GM18505 (cell line): ENCODE measurements at regions not wholly inside any gene's neighbourhood (a gene's known extent, or its start where the extent isn't known, plus 50 kb on each side); places are given as distances from the start of the nearest gene placed in this dataset.

Experiments used
- ATAC-seq: cut with Tn5 transposase; IDR thresholded peaks from one replicate; pipeline ENCODE4 v1.9.1; 2021; ENCODE audit not compliant: unreplicated experiment
- POLR2A ChIP-seq: IDR thresholded peaks from 4 replicates; pipeline ENCODE4 v1.6.1; 2011; ENCODE audit warnings: borderline replicate concordance; ENCODE audit not compliant: insufficient read depth, insufficient read length; ENCODE audit errors: extremely low read depth

DNA sequence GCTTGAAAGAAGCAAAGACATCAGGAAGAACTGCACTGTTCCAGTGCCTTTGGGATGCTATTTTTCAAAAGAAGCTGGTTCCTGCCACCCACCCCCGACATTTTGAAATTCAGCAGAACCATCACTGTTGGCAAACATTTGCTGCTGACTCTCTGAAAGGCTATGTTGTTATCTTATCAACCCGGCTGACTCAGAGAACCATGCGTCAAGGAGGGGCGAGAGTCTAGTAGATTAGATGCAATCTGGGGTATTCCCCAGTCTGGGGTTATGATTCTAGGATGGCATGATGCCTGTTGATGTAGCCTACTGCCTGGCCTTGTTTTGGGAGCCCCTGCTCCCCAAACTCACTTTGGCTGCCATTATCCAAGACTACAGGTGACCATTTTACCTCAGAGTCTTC is 267.8 kb upstream of the RUNX1 start:
- ATAC-seq = no peak

DNA sequence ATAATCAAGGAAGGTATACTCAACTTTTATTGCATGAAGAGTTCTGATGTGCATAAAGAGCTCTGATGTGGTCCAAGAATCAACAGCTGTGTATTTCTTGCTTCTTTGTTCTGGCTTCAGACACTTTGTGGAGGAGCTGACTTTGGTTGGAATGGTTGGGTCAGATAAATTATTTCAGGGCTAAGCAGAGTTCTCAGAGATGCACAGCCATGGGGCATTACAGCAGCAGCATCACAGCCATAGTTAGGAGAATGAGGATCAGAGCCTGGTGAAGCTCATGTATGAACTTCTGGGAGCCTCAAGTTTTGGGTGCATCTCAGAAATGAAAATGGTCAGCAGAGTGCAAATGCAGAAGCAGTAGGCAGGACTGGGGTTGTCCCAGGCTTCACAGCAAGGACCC is 267.4 kb upstream of the RUNX1 start:
- no peak for ATAC-seq
- no peak for TF ChIP-seq POLR2A

More for the DNA sequence above, 267.8 kb upstream of the RUNX1 start:
- TF ChIP-seq POLR2A = no peak

DNA sequence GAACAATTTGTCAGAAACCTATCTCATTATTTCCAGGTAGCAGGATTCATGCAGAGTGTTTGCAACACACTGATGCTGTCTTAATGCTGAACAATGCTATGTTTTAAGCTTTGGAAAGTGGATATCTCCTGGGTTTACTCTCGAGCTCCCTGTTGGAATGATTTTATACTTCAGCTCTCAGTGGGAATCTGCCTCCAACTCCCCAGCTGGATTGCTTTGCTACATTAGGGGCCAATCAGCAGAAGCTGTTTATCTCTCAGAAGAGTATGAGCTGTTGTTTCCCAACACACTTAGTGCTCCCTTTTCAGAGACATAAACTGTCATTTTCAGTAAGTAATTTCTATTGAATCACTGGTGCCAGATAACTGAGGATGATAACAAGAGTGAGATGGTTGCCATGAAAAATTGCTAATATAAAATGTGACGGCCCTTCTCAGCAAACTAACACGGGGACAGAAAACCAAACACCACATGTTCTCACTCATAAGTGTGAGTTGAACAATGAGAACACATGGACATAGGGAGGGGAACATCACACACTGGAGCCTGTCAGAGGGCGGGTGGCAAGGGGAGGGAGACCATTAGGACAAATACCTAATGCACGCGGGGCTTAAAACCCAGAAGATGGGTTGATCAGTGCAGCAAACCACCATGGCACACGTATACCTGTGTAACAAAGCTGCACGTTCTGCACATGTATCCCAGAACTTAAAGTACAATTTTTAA is 265.9 kb upstream of the RUNX1 start:
- no peak for TF ChIP-seq POLR2A
- no peak for ATAC-seq

DNA sequence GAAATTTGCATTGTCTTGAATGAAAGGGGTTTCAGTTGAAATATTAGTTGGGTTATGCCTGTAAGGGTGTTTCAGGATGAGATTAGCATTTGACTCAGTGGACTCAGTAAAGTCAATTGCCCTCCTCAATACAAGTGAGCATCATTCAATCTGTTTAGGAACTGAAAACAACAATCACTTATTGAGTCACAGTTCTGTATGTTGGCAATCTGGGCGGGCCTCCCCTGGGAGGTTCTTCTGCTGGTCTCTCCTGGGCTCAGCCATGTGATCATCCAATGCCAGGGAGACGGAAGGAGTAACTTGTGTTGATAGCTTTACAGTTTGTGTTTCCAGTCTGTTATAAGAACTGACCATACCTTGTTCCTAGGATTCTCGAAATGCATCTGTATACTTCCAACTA is 262.9 kb upstream of the RUNX1 start:
- ATAC-seq = no peak
- no peak for TF ChIP-seq POLR2A

DNA sequence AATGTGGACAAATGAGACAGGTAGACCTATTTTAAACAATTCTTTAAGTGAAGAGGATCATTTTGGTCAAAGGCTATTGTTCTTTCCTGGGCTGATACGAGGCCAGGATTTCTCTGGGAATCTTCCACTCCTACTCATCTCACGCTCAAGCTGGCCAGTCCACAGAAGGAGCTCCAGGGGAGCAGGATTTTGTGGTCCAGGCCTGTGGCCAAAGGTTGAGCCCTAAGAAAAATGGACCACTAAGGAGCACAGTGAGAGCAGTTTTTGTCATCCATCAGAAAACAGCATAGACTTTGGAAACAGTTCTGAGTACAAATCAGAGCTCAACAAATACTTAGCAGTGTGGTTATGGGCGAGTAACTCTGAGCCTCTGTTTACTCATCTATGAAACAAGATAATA is 260.2 kb upstream of the RUNX1 start:
- no peak for ATAC-seq
- no peak for TF ChIP-seq POLR2A

DNA sequence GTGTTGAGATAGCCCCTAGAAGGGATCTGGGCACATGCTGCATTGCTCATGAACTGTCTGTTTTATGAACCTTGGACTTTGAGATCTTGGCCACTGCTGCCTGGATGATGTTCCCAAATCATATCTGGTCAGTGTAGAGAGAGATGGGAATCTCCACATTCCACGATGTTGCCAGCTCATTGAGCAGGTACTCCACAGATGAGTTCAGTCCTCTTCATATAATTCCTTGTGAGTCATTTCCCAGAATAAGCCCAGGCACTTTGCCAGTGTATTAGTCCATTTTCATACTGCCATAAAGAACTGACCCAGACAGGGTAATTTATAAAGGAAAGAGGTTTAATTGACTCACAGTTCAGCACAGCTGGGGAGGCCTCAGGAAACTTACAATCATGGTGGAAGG is 254.0 kb upstream of the RUNX1 start:
- TF ChIP-seq POLR2A = no peak
- no peak for ATAC-seq

DNA sequence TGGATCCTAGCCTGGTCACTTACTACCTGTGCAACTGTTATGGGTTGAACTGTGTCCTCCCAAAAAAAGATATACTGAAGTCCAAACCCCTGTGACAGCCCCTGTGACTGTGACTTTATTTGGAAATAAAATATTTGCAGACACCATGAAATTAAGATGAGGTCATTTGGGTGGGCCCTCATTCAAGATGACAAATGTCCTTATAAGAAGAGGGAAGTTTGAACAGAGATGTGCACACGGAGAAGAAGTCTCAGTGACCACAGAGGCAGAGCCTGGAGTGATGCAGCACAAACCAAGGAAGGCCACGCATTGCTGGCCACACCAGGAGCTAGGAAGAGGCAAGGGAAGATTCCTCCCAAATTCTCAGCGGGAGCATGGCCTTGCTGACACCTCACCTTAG is 249.7 kb upstream of the RUNX1 start:
- no peak for TF ChIP-seq POLR2A
- no peak for ATAC-seq

DNA sequence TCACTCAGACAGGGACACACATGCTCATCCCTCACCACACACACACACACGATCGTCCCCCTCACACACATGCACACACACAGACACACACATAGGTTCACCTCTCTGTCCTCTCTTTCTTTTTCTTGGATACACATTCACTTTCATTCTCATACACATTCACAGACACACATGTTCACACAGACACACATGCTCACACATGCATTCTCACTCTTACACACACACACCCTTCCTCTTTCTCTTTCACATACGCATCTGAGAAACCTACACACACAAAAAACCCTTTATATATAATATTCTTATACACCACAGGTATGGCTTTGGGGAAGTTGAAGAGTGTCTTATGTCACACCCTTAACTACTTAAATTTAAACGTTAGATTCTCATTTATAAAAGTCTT is 248.6 kb upstream of the RUNX1 start:
- ATAC-seq = no peak
- no peak for TF ChIP-seq POLR2A

DNA sequence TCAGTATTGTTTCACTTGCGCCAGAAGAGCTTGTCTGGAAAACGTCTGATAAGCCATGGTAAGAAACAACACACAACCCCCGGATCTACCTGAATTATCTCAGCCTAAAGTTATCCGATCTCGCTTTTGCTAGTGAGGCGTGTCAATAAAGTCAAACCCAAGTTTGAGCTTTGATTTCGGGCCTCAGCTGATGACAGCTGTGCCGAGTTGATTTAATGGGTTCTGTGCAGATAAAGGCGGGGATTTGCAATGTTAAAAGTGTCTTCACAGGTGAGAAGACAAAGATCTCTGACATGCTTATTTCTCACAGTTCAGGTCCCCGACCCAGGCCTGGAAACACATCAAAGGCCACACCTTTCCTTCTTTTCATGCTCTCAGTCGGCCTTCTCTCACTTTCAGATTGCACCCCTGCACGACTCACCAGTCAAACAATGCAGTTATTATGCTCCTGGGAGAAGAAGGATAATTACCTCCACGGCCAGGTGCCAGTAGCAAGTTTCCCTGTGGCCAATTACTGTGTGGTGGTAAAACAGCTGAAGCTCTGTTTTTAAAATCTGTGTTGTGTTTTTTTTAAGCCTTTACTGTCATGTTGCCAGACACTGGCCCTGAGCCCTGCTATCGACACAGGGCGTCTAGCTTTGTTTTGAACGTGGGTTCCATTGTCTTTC is 245.3 kb upstream of the RUNX1 start:
- no peak for TF ChIP-seq POLR2A
- no peak for ATAC-seq

DNA sequence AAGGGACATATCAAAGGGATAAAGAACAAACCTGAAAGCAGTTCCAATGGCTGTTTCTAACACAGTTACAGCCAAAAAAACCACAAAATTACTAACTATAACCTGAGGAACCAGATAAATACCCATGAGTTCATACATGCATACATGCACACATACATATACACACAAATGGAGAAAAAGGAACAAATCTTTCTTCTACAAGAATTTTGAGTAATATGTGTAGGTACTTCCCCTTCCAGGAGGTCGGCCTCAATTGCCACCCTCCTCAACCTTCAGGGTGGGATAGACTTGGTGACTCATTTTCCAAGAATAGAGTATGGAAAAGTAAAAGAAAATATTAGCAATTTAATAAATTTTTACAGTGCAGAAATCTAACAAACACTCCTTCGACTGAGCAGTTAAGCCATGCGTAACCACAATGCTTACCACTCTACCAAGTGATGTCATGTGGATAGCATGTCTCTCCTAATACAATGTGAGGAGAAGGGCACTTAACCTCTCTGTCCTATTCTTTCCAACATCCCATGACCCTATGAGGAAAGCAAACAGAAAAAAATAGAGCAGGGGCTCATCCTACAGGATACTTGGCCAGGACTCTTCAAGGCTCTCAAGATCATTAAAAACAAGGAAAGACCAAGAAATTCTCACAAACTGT is 243.0 kb upstream of the RUNX1 start:
- TF ChIP-seq POLR2A = no peak
- ATAC-seq = no peak

DNA sequence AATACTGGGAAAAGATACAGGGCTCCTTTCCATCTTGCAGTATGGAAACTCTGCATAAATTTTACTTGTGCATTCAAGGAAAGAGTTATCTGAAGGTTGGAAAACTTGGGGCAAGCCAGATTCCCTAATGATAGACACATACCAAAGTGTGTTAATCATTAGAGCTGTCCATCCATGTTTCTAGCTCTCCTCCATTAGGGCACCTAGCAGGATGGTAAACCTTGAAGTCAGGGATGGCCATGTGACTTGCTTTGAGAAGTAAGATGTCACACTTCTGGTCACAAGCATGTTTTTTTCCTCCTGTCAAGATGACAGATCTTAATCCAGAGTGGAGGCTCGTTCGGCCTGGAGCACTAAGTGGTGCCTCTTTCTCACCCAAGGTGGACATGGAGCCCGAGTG is 241.9 kb upstream of the RUNX1 start:
- no peak for TF ChIP-seq POLR2A
- ATAC-seq = no peak

DNA sequence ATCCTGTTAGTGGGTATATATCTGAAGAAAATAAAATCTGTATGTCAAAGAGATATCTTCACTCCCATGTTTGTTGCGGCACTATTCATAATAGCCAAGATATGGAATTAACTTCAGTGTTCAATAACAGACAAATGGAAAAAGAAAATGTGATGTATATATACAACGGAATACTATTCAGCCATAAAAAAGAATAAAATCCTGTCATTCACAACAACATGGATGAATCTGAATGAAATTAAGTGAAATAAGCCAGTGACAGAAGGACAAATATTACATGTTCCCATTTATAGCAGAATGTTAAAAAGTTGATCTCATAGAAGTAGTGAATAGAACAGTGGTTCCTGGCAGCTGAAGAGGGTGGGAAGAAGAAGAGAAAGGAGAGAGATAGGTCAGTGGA is 239.1 kb upstream of the RUNX1 start:
- no peak for TF ChIP-seq POLR2A
- ATAC-seq = no peak

DNA sequence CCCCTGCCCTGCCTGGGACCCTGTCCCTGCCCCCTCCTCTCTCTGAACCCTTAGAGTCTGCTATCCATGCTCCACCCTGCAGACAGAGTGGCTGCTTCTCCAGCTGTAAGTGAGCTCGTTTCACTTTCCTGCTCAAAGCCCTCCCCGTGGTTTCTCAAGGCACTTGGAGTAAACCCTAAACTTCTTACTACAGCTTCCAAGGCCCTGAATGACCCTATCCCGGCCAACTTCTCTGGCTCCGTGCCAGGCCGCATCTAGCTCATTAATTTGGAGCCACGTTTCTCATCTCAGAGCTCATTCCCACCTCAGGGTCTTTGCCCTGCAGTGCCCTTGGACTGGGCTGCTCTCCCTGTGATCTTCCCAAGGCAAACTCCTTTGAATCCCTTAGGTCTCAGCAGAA is 235.1 kb upstream of the RUNX1 start:
- no peak for TF ChIP-seq POLR2A
- no peak for ATAC-seq

DNA sequence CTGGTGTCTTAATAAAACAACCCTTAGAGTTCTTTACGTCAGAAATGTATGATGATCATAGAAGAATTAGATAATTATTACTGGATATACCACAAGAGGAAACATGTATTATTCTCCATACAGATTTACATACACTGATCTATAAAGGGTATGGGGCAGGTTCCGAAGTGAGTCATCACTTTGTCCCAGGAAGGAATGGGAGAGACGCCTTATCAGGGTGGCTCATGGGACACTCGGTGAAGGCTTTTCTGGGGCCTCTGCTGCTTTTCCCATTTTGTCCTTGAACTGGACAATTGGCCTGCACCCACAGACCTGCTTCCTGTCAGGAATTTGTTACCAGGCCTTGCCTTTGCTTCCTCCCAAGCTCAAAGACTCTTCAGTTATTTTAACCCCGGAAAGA is 233.8 kb upstream of the RUNX1 start:
- no peak for ATAC-seq
- no peak for TF ChIP-seq POLR2A
